OCI-LY7 (cell line): ENCODE measurements at regions not wholly inside any gene's neighbourhood (a gene's known extent, or its start where the extent isn't known, plus 50 kb on each side); places are given as distances from the start of the nearest gene placed in this dataset.

Experiments used
- BruUV-seq: library from RNA; stranded (reverse); fragments of 400-500 nt; replicated peaks from 2 replicates; lab custom pipeline; 2021; lab: Mats Ljungman, UMichigan
- CTCF ChIA-PET: fragments of 300-600 bp; sonication (Branson Sonifier 250); formaldehyde crosslinking; loops from one replicate; lab custom pipeline; 2022; ENCODE audit warnings: antibody characterized with exemption; ENCODE audit not compliant: unreplicated experiment; lab: Charles Lee
- POLR2A ChIA-PET: fragments of 300-600 bp; sonication (Branson Sonifier 250); formaldehyde crosslinking; loops from one replicate; lab custom pipeline; 2022; ENCODE audit warnings: antibody characterized with exemption; lab: Charles Lee
- DNase-seq: peaks from one replicate; pipeline ENCODE4 v3.0.0-alpha.2; 2015; ENCODE audit warnings: low spot score
- H2AFZ ChIP-seq: fragments of 200-600 bp; sonication (generic), shearing (Covaris generic); 2 replicates; pipeline ENCODE4 v1.6.1; 2014; ENCODE audit warnings: mild to moderate bottlenecking, antibody characterized with exemption, low read length, moderate library complexity
- H3K27ac ChIP-seq: fragments of 200-600 bp; sonication (generic); 2 replicates; pipeline ENCODE4 v1.5.1; 2014; ENCODE audit warnings: mixed run types, low read depth, mild to moderate bottlenecking, moderate library complexity, low read length, inconsistent platforms; ENCODE audit not compliant: poor library complexity, severe bottlenecking
- H3K36me3 ChIP-seq: fragments of 200-600 bp; sonication (generic); 2 replicates; pipeline ENCODE4 v1.6.1; 2014; ENCODE audit warnings: mild to moderate bottlenecking, antibody characterized with exemption, low read length, moderate library complexity, mixed read lengths; ENCODE audit not compliant: insufficient read depth
- H3K4me1 ChIP-seq: fragments of 200-600 bp; sonication (generic); 2 replicates; pipeline ENCODE4 v1.5.1; 2014; ENCODE audit warnings: mild to moderate bottlenecking, low read length; ENCODE audit not compliant: insufficient read depth, poor library complexity, severe bottlenecking
- H3K4me2 ChIP-seq: fragments of 200-600 bp; sonication (generic); 2 replicates; pipeline ENCODE4 v1.6.1; 2014; ENCODE audit warnings: mild to moderate bottlenecking, low read length
- H3K4me3 ChIP-seq: fragments of 200-600 bp; sonication (generic); 2 replicates; pipeline ENCODE4 v1.5.1; 2014; ENCODE audit warnings: mild to moderate bottlenecking, low read depth, low read length; ENCODE audit not compliant: poor library complexity, severe bottlenecking
- H3K79me2 ChIP-seq: fragments of 200-600 bp; sonication (generic); 2 replicates; pipeline ENCODE4 v1.6.1; 2016; ENCODE audit warnings: low read depth, mild to moderate bottlenecking, low read length, moderate library complexity, mixed read lengths; ENCODE audit not compliant: insufficient read depth
- H3K9me2 ChIP-seq: fragments of 200-600 bp; sonication (generic); 2 replicates; pipeline ENCODE4 v1.6.1; 2016; ENCODE audit warnings: mild to moderate bottlenecking, low read length, mixed read lengths; ENCODE audit not compliant: insufficient read depth
- H3K9me3 ChIP-seq: fragments of 200-600 bp; sonication (generic); 2 replicates; pipeline ENCODE4 v1.6.1; 2014; ENCODE audit warnings: mild to moderate bottlenecking, mixed run types, low read length, mixed read lengths
- H4K20me1 ChIP-seq: fragments of 200-600 bp; sonication (generic); 2 replicates; pipeline ENCODE4 v1.6.1; 2014; ENCODE audit warnings: mild to moderate bottlenecking, antibody characterized with exemption, low read length, moderate library complexity, mixed read lengths; ENCODE audit not compliant: insufficient read depth
- CTCF ChIP-seq: fragments of 200-600 bp; sonication (generic); conservative IDR thresholded peaks from 2 replicates; pipeline ENCODE4 v1.5.1; 2014; ENCODE audit warnings: mild to moderate bottlenecking, antibody characterized with exemption, low read length, moderate library complexity, mixed read lengths
- EZH2phosphoT487 ChIP-seq: fragments of 200-600 bp; sonication (generic); IDR thresholded peaks from 2 replicates; pipeline ENCODE4 v1.6.1; 2018; ENCODE audit warnings: low read depth, borderline replicate concordance, mild to moderate bottlenecking, mixed run types, antibody characterized with exemption, low read length, moderate library complexity, mixed read lengths
- intact Hi-C: fragments of 100-400 bp; cut with micrococcal nuclease; formaldehyde crosslinking; loops from one replicate; pipeline ENCODE4 v1.10.0; 2022; ENCODE audit not compliant: unreplicated experiment

- no peaks in the 10 kb centered on the region for H3K9me3 ChIP-seq
- no peak overlapping the region for H3K4me2 ChIP-seq
- TF ChIP-seq CTCF = no peak
- TF ChIP-seq EZH2phosphoT487 = no peak
- no peaks in the 10 kb centered on the region for H3K9me2 ChIP-seq
- H3K79me2 ChIP-seq = no peaks in the 10 kb centered on the region
- ChIA-PET CTCF (no interaction called here), POLR2A (no interaction called here)
- no peaks in the 10 kb centered on the region for H4K20me1 ChIP-seq
- H2AFZ ChIP-seq = no peak overlapping the region
- H3K4me3 ChIP-seq = no peak overlapping the region
- H3K36me3 ChIP-seq = no peaks in the 10 kb centered on the region
- DNase-seq = no peak
- BruUV-seq = no TSS peak
- H3K4me1 ChIP-seq = no peaks in the 10 kb centered on the region
- intact Hi-C loops = no loop called here
- no peak overlapping the region for H3K27ac ChIP-seq
These were observed 161.0 kb upstream of the DSEL start for GRCh38 chr18:67677489-67677888.

GRCh38 chr18:67672716-67673115, 156.2 kb upstream of the DSEL start:
- no peak overlapping the region for H3K4me2 ChIP-seq
- H3K4me3 ChIP-seq = no peak overlapping the region
- no peak overlapping the region for H3K27ac ChIP-seq
- H3K79me2 ChIP-seq = no peaks in the 10 kb centered on the region
- H4K20me1 ChIP-seq = no peaks in the 10 kb centered on the region
- CTCF ChIA-PET = no interaction called here
- POLR2A ChIA-PET = no interaction called here
- no peak for TF ChIP-seq CTCF
- TF ChIP-seq EZH2phosphoT487 = no peak
- H2AFZ ChIP-seq = no peak overlapping the region
- DNase-seq = no peak
- intact Hi-C loops = no loop called here
- H3K4me1 ChIP-seq = no peaks in the 10 kb centered on the region
- no peaks in the 10 kb centered on the region for H3K9me3 ChIP-seq
- H3K9me2 ChIP-seq = no peaks in the 10 kb centered on the region
- BruUV-seq = no TSS peak
- no peaks in the 10 kb centered on the region for H3K36me3 ChIP-seq

GRCh38 chr18:67672155-67672554, 155.6 kb upstream of the DSEL start:
- ChIA-PET CTCF (no interaction called here), POLR2A (no interaction called here)
- Histone ChIP-seq H4K20me1 (no peaks in the 10 kb centered on the region), H3K9me3 (no peaks in the 10 kb centered on the region), H3K4me1 (no peaks in the 10 kb centered on the region), H2AFZ (no peak overlapping the region), H3K9me2 (no peaks in the 10 kb centered on the region), H3K4me2 (no peak overlapping the region), H3K36me3 (no peaks in the 10 kb centered on the region), H3K4me3 (no peak overlapping the region), H3K79me2 (no peaks in the 10 kb centered on the region), H3K27ac (no peak overlapping the region)
- no peak for TF ChIP-seq CTCF
- no peak for TF ChIP-seq EZH2phosphoT487
- BruUV-seq = no TSS peak
- DNase-seq = no peak
- intact Hi-C loops = no loop called here
